DND-41 (cell line): ENCODE measurements at regions not wholly inside any gene's neighbourhood (a gene's known extent, or its start where the extent isn't known, plus 50 kb on each side); places are given as distances from the start of the nearest gene placed in this dataset.

Experiments used
- ATAC-seq: fragments of 200-7000 bp; cut with Tn5 transposase; 3 replicates; pipeline ENCODE4 v1.9.1; 2021; ENCODE audit warnings: low read depth; ENCODE audit not compliant: insufficient read depth
- DNase-seq: peaks from one replicate; pipeline ENCODE4 v3.0.0-alpha.2; 2020
- H2AFZ ChIP-seq: 2 replicates; pipeline ENCODE4 v1.6.0; 2012; ENCODE audit warnings: low read depth, low read length
- H3K27ac ChIP-seq: 2 replicates; pipeline ENCODE4 v1.5.1; 2012; ENCODE audit warnings: low read length, inconsistent platforms
- H3K27me3 ChIP-seq: fragments of 200-600 bp; sonication (generic); 2 replicates; pipeline ENCODE4 v1.6.0; 2012; ENCODE audit warnings: low read length, mild to moderate bottlenecking, inconsistent platforms; ENCODE audit not compliant: insufficient read depth, poor library complexity
- H3K36me3 ChIP-seq: 2 replicates; pipeline ENCODE4 v1.5.1; 2012; ENCODE audit warnings: low read length, inconsistent platforms; ENCODE audit not compliant: insufficient read depth
- H3K4me1 ChIP-seq: 2 replicates; pipeline ENCODE4 v1.5.1; 2012; ENCODE audit warnings: mild to moderate bottlenecking, low read length; ENCODE audit not compliant: insufficient read depth
- H3K4me2 ChIP-seq: 2 replicates; pipeline ENCODE4 v1.6.0; 2012; ENCODE audit warnings: mild to moderate bottlenecking, moderate library complexity, low read length, inconsistent platforms; ENCODE audit not compliant: insufficient read depth
- H3K4me3 ChIP-seq, 2 experiments: fragments of 200-600 bp in 1 of 2; shearing (Covaris generic) in 1 of 2; 2 replicates each; pipeline ENCODE4 v1.5.1; 2012 to 2016; ENCODE audit warnings: inconsistent platforms in 2 of 2, low read length in 2 of 2, mild to moderate bottlenecking in 2 of 2, low read depth in 1 of 2, moderate library complexity in 1 of 2
- H3K79me2 ChIP-seq: 2 replicates; pipeline ENCODE4 v1.6.0; 2012; ENCODE audit warnings: low read length, inconsistent platforms; ENCODE audit not compliant: insufficient read depth
- H3K9ac ChIP-seq: 2 replicates; pipeline ENCODE4 v1.6.0; 2012; ENCODE audit warnings: low read depth, mild to moderate bottlenecking, inconsistent platforms, low read length, moderate library complexity
- H3K9me3 ChIP-seq: 2 replicates; pipeline ENCODE4 v1.5.1; 2012; ENCODE audit warnings: low read length, moderate library complexity, mild to moderate bottlenecking, inconsistent platforms; ENCODE audit not compliant: insufficient read depth, severe bottlenecking
- H4K20me1 ChIP-seq: 2 replicates; pipeline ENCODE4 v1.6.0; 2012; ENCODE audit warnings: low read length; ENCODE audit not compliant: insufficient read depth
- EZH2 ChIP-seq: IDR thresholded peaks from 3 replicates; pipeline ENCODE4 v1.6.1; 2012; ENCODE audit warnings: borderline replicate concordance, low read depth, mild to moderate bottlenecking, moderate library complexity, low read length, inconsistent platforms; ENCODE audit not compliant: severe bottlenecking
- TF ChIP-seq, protein P1 (sequence below): IDR thresholded peaks from 2 replicates; pipeline ENCODE4 v1.5.1; 2012; ENCODE audit warnings: borderline replicate concordance, low read length, moderate library complexity, mild to moderate bottlenecking; ENCODE audit not compliant: poor library complexity, severe bottlenecking; ENCODE audit errors: extremely low read depth

- Histone ChIP-seq H4K20me1 (no peaks in the 10 kb centered on the region), H3K4me3 (no peak overlapping the region), H3K27ac (no peak overlapping the region), H3K79me2 (no peaks in the 10 kb centered on the region), H3K36me3 (no peaks in the 10 kb centered on the region), H3K27me3 (peaks cover 5% of the 10 kb centered on the region), H3K4me1 (no peaks in the 10 kb centered on the region), H3K4me2 (no peak overlapping the region), H3K9me3 (no peaks in the 10 kb centered on the region), H3K9ac (no peak overlapping the region), H2AFZ (no peak overlapping the region)
- DNase-seq, result no peak
- ATAC-seq, result no peak
- TF ChIP-seq, protein P1, sequence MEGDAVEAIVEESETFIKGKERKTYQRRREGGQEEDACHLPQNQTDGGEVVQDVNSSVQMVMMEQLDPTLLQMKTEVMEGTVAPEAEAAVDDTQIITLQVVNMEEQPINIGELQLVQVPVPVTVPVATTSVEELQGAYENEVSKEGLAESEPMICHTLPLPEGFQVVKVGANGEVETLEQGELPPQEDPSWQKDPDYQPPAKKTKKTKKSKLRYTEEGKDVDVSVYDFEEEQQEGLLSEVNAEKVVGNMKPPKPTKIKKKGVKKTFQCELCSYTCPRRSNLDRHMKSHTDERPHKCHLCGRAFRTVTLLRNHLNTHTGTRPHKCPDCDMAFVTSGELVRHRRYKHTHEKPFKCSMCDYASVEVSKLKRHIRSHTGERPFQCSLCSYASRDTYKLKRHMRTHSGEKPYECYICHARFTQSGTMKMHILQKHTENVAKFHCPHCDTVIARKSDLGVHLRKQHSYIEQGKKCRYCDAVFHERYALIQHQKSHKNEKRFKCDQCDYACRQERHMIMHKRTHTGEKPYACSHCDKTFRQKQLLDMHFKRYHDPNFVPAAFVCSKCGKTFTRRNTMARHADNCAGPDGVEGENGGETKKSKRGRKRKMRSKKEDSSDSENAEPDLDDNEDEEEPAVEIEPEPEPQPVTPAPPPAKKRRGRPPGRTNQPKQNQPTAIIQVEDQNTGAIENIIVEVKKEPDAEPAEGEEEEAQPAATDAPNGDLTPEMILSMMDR, result no peak
- no peak for TF ChIP-seq EZH2
Observed at GRCh38 chr3:73120710-73121109, 59.3 kb downstream of the EBLN2 start.

GRCh38 chr3:73121669-73122331 lies 60.3 kb downstream of the EBLN2 start:
- H3K27ac ChIP-seq, result no peak overlapping the region
- no peaks in the 10 kb centered on the region for H3K36me3 ChIP-seq
- peak; percentile 66 for ATAC-seq
- no peaks in the 10 kb centered on the region for H4K20me1 ChIP-seq
- no peak overlapping the region for H3K4me2 ChIP-seq
- no peak overlapping the region for H3K9ac ChIP-seq
- TF ChIP-seq, protein P1, result no peak
- TF ChIP-seq EZH2, result no peak
- H3K79me2 ChIP-seq, result no peaks in the 10 kb centered on the region
- H3K27me3 ChIP-seq, result peaks cover 4% of the 10 kb centered on the region
- no peaks in the 10 kb centered on the region for H3K9me3 ChIP-seq
- no peaks in the 10 kb centered on the region for H3K4me1 ChIP-seq
- no peak for DNase-seq
- H3K4me3 ChIP-seq, result no peak overlapping the region
- no peak overlapping the region for H2AFZ ChIP-seq

DNA sequence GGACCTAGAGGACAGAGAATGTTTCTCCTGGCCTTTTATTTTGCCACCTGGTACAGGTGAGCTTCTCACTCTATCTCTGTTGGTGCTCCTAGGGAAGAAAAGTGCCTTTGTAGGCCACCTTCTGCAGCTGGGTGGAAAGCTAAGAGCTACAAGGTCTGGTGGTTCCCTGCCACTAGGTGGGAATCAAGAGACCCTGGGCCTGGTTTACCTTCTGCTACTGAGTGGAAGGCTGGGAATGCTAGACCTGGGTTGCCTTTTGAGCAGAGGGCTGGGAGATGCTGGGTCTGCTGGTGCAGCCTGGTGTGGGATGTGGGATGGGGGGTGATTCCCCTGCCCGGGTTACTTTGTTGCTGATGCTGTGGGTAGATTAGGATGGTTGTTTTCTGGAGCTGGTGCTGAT lies 72.6 kb downstream of the EBLN2 start:
- Histone ChIP-seq H2AFZ (no peak overlapping the region), H3K79me2 (no peaks in the 10 kb centered on the region), H4K20me1 (no peaks in the 10 kb centered on the region), H3K9ac (no peak overlapping the region), H3K4me3 (no peak overlapping the region), H3K27ac (no peak overlapping the region), H3K9me3 (no peaks in the 10 kb centered on the region), H3K36me3 (no peaks in the 10 kb centered on the region), H3K4me1 (no peaks in the 10 kb centered on the region), H3K4me2 (no peak overlapping the region), H3K27me3 (no peaks in the 10 kb centered on the region)
- no peak for DNase-seq
- TF ChIP-seq, protein P1, result no peak
- TF ChIP-seq EZH2, result no peak
- no peak for ATAC-seq
